ENCODE measurements at regions not wholly inside any gene's neighbourhood (a gene's known extent, or its start where the extent isn't known, plus 50 kb on each side); places are given as distances from the start of the nearest gene placed in this dataset.

GRCh38 chr10:108591417-108591816 lies 1331.9 kb downstream of the XPNPEP1 start:
- TF ChIP-seq CTCF (IDR thresholded peaks at IDR 0.05 in 2 of 3, conservative IDR thresholded peaks at IDR 0.05 in 1 of 3; ENCODE audit: borderline replicate concordance in 1 of 3, insufficient read depth in 1 of 3, low read depth in 2 of 3, low read length in 2 of 3) (no peak), POLR2A (IDR thresholded peaks at IDR 0.05; ENCODE audit: borderline replicate concordance, extremely low read depth, insufficient read depth, insufficient read length) (no peak), EZH2 (IDR thresholded peaks at IDR 0.05) (no peak), ZFX (IDR thresholded peaks at IDR 0.05) (no peak)

All from HCT116 (cell line).